ENCODE measurements at regions not wholly inside any gene's neighbourhood (a gene's known extent, or its start where the extent isn't known, plus 50 kb on each side); places are given as distances from the start of the nearest gene placed in this dataset.

GRCh38 chr6:164911873-164912580 is 397.4 kb downstream of the C6orf118 start:
- DNase-seq = no peak

- DNase-seq = no peak
These were observed 398.3 kb downstream of the C6orf118 start for GRCh38 chr6:164911151-164911550.

DNA sequence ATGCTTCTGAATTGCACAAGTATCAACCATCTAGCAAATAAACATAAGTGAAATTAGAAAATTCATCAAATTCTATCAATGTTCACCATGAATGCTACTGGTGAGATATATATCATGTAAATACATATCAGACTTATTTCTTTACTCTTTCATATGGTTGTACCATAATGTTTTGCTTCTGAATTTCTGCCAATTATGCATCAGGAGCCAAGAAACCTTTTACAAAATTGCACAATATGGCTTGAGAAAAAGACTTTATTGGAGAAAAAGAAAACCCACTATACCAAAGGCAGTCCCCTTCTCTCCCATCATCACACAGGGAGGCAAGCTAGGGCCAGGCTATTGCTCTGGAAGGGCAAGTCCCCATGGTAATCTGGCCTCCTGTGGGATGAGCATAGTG is 402.6 kb downstream of the C6orf118 start:
- no peak for DNase-seq

- DNase-seq = no peak
These were observed 404.1 kb downstream of the C6orf118 start for GRCh38 chr6:164905311-164905710.

DNA sequence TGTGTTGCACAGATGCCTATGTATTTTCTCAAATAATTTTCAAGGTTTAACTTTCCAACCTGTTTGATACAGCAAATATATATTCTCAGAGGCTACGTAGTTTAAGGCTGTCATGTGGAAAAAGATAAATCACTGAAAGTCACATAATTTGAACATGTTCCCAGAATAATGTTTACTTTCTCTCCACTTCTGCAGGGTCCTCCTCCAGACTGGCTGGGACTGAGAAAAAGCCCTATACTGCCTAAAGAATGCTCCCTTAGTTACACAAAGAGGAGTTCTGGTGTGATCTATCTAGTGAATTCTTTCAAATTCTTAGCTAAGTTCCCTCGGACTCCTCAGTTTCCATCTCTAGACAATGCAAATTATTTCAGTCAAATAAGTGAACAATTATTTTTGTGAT is 411.0 kb downstream of the C6orf118 start:
- DNase-seq = no peak

GRCh38 chr6:164897523-164898235 is 411.7 kb downstream of the C6orf118 start:
- no peak for DNase-seq

DNA sequence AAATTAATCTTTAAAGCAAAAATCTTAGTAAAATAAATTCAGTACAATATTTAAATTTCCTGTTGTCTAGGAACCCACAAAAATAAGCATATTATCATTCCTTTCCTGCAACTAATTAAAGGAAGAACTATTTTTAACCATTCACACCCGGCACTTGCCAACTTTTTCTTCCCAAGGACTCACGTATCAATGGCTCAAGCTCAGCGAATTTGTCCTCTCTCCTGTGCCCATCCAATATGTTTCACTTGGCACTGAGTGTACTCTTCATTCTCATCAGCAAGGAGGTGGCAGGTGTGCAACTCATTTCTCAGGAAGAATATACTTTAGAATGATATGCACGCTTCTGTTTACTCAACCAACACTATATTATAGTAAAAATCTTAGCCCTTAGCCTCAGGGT is 419.4 kb downstream of the C6orf118 start:
- no peak for DNase-seq

GRCh38 chr6:164887660-164888059 is 421.7 kb downstream of the C6orf118 start:
- no peak for DNase-seq

DNA sequence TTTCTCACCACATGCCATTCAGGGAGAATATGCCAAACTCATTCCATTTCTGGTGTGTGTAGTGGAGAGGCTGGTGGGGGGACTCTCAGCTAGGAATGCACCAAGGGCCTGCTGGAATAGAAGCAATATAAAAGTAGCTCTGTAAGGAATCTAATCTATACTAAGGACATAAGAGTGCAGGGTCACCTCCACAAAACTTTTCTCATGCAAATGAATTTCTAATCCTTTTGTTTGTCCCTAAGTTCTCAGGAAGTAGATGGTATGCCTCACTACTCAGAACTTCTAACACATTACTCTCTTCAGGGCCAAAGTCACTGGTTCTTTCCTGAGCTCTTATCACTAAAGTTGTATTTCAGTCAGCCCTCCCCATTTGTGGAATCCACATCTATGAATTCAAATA is 427.2 kb downstream of the C6orf118 start:
- DNase-seq = no peak

- DNase-seq = no peak
These were observed 437.6 kb downstream of the C6orf118 start for GRCh38 chr6:164871783-164872182.

- DNase-seq = no peak
These were observed 439.2 kb downstream of the C6orf118 start for GRCh38 chr6:164870164-164870563.

DNA sequence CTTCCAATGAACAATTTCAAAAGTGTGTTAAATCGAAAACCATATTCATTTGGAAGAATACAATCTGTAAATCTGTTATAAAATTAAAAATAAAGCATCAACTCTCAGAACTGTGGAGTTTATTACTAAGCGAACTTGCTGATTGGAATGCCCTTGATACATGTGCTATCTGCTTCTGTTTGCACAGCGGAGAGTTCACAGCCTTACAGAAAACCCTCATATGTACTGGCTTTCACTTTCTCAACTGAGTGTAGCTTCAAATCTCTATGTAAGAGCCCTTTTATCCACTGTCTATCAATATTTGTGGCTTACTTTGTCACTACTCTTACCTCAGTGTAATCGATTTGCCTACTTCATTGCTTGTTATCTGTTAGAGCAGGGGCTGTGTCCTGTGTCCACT is 447.4 kb downstream of the C6orf118 start:
- no peak for DNase-seq

DNA sequence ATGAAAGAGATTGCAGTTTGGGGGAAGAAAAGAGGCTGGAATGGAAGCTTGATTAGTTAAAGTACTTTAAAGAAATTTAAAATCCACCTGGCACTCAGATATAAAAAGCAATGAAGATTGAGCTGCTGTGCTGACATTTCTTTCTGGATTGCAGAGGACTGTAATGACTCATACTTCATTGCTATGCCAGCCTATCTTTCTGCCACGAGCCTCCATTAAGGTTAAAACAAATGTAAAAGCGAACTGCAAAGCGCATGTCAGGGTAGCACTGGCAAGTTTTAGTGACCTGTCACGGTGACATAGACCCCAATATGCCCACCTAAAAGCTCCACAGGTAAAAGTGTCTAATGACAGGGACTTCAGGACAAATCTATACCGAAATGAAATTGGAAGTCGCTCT is 449.6 kb downstream of the C6orf118 start:
- DNase-seq = no peak

DNA sequence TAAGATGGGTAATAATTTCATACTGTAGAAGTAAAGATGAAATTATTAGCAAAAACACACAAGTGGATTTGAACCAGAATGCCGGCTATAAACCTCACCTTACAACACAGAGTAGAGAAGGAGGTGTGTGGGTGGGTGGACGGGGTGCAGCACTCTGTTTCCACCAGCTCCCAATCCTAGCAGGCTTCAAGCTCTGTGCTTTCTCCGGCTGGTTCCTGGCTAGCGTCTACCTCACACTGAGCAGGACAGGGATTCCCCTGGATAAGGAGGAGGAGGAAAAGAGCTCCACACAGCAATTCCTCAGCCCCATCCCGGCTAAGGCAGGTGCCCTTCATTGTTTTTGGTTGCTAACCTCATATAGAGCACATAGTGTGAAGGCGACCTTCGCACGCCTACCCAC is 453.3 kb downstream of the C6orf118 start:
- DNase-seq = no peak

DNA sequence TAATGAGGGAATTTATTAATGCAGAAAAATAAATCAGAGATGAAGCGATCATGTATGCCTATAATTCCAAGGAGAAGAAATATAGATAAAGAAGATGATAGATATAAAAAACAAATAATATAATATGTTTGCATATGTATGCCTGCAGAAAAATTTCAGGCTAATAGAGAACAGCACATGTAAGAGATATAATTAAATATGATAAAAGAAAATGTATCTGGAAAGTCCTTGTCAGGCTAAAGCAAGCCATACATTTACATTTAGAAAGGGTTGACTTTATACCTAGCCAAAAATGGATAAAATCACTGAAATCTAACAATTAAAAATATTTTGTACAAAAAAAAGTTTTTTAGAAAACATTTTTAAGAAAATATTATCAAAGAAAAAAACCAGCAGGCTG is 454.1 kb downstream of the C6orf118 start:
- no peak for DNase-seq

- no peak for DNase-seq
These were observed 454.9 kb downstream of the C6orf118 start for GRCh38 chr6:164854526-164854925.

DNA sequence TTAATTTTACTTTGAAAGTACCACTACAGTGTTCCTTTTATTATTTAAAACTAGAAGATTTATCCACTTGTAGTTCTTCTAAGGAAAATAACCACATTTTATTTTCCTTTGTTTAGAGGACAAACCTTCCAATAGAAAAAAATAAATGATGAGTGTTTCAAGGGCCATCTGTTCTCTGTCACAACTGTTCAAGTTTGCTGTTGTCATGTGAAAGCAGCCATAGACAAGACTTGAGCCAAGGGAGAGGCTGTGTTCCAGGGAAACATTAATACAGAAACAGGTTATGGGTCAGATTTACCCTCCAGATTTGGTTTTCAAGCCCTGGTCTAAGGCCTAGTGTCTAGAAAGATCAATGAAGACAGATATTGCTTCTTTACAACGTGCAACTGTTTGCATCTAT is 463.6 kb downstream of the C6orf118 start:
- DNase-seq = no peak

GRCh38 chr6:164842085-164842484 is 467.3 kb downstream of the C6orf118 start:
- DNase-seq = no peak

- no peak for DNase-seq
These were observed 471.3 kb downstream of the C6orf118 start for GRCh38 chr6:164838068-164838615.

- DNase-seq = no peak
These were observed 472.9 kb downstream of the C6orf118 start for GRCh38 chr6:164836486-164836885.

GRCh38 chr6:164832410-164832809 is 477.0 kb downstream of the C6orf118 start:
- no peak for DNase-seq

DNA sequence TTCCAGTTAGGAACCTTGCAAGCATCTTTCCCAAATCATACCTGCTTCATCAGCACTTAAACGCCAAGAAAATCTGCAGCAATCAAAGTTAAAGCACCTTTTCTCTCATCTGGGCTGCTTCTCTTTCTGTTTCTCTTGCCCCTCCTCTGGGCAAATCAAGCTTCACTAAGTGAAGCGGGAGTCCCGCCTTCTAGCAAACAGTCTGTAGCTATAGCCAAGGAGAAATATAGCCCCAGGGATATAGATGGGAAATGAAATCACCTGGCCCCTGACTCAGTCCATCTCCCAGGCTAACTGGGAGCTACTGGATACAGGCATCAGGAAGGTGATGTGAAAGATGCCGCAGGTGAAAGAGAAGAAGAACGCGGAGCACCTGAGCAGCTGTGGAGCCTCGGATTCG is 481.9 kb downstream of the C6orf118 start:
- DNase-seq = no peak

- no peak for DNase-seq
These were observed 482.5 kb downstream of the C6orf118 start for GRCh38 chr6:164826831-164827468.

GRCh38 chr6:164825386-164825785 is 484.0 kb downstream of the C6orf118 start:
- no peak for DNase-seq

Measured in activated CD8-positive, alpha-beta memory T cell treated with anti-CD3 and anti-CD28 coated beads for 24 hours (primary cell).